ENCODE measurements at regions not wholly inside any gene's neighbourhood (a gene's known extent, or its start where the extent isn't known, plus 50 kb on each side); places are given as distances from the start of the nearest gene placed in this dataset.

- TF ChIP-seq CTCF (IDR thresholded peaks at IDR 0.05 in 2 of 3, conservative IDR thresholded peaks at IDR 0.05 in 1 of 3; ENCODE audit: insufficient read depth in 2 of 3, low read depth in 1 of 3, low read length in 3 of 3): no peak
- TF ChIP-seq ZBTB9 (CRISPR knock-in tag; IDR thresholded peaks at IDR 0.05): no peak
- peak; percentile 45; the same call in 1 of the 2 replicates for TF ChIP-seq CEBPG (CRISPR knock-in tag; IDR thresholded peaks at IDR 0.05)
- TF ChIP-seq CEBPG (tag; conservative IDR thresholded peaks at IDR 0.05 in 1 of 2, IDR thresholded peaks at IDR 0.05 in 1 of 2): peak; percentile 82 to 99
- TF ChIP-seq FOXM1 (IDR thresholded peaks at IDR 0.05; ENCODE audit: low read depth): no peak
- TF ChIP-seq FOXM1 (CRISPR knock-in tag; IDR thresholded peaks at IDR 0.05; ENCODE audit: low read depth): no peak
- no peak for TF ChIP-seq ZNF143 (CRISPR knock-in tag; IDR thresholded peaks at IDR 0.05)
- 0 out of 2 replicates have a peak, but pooled peaks have one; percentile 41 for TF ChIP-seq SMARCA5 (IDR thresholded peaks at IDR 0.05)
- peak; percentile 87 for TF ChIP-seq ZFP36 (IDR thresholded peaks at IDR 0.05; ENCODE audit: low read depth, low read length, partially characterized antibody)
- TF ChIP-seq CREM (IDR thresholded peaks at IDR 0.05; ENCODE audit: low read depth): no peak
- peak; percentile 85 for TF ChIP-seq IRF9 (tag; IDR thresholded peaks at IDR 0.05)
- TF ChIP-seq GTF2B (IDR thresholded peaks at IDR 0.05; ENCODE audit: extremely low read depth, insufficient read length): no peak
- TF ChIP-seq RBM25 (IDR thresholded peaks at IDR 0.05; ENCODE audit: low read depth, low read length, severe bottlenecking): peak; percentile 97
- peak; percentile 91 for TF ChIP-seq BCOR (IDR thresholded peaks at IDR 0.05)
- TF ChIP-seq HDAC1 (IDR thresholded peaks at IDR 0.05): no peak
- no peak for TF ChIP-seq ZNF77 (CRISPR knock-in tag; IDR thresholded peaks at IDR 0.05)
- no peak for TF ChIP-seq FIP1L1 (IDR thresholded peaks at IDR 0.05; ENCODE audit: low read depth, low read length, poor library complexity, severe bottlenecking)
- TF ChIP-seq ADNP (tag; IDR thresholded peaks at IDR 0.05): 0 out of 2 replicates have a peak, but pooled peaks have one; percentile 35
- TF ChIP-seq ZNF707 (CRISPR knock-in tag; conservative IDR thresholded peaks at IDR 0.05): no peak
- no peak for TF ChIP-seq YY1 (IDR thresholded peaks at IDR 0.05; ENCODE audit: borderline replicate concordance in 1 of 3, control insufficient read depth in 1 of 3, extremely low read depth in 1 of 3, insufficient read depth in 3 of 3, insufficient read length in 1 of 3, insufficient replicate concordance in 2 of 3, low read depth in 1 of 3, low read length in 2 of 3)
- no peak for TF ChIP-seq FUS (optimal IDR thresholded peaks at IDR 0.05; ENCODE audit: low read depth, low read length)
- TF ChIP-seq ZNF583 (CRISPR knock-in tag; IDR thresholded peaks at IDR 0.05): no peak
These were observed 75.4 kb upstream of the TMEM45B start (continued) for GRCh38 chr11:129740125-129740719.

Data from K562 (cell line).